22Rv1 (cell line): ENCODE measurements at regions not wholly inside any gene's neighbourhood (a gene's known extent, or its start where the extent isn't known, plus 50 kb on each side); places are given as distances from the start of the nearest gene placed in this dataset.

ENCODE experiments used
- ZFX ChIP-seq: fragments of 450-650 bp; IDR thresholded peaks from 2 replicates; pipeline ENCODE4 v1.6.1; 2017; ENCODE audit warnings: antibody characterized with exemption, borderline replicate concordance
- TF ChIP-seq, protein P1 (sequence below): fragments of 450-650 bp; IDR thresholded peaks from 2 replicates; pipeline ENCODE4 v1.5.1; 2017; ENCODE audit warnings: mild to moderate bottlenecking

DNA sequence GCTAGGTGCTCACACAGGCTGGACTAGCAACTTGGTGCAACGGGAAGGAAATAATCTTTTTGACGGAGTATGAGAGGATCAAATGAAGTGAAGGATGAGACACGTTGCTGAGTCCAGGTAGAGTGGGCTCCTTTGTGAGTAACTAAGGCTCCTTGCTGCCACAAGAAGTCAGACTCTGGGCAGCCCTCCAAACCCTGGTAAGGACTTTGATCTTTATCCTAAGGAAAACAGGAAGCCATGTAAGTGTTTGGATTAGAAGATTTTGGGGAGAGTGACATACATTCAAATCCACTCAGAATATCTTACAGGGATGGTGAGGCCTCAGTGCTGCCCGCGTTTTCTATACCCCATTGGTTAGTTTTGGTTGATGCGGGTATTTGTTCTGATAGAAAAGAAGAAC lies 155.9 kb upstream of the RAG2 start:
- TF ChIP-seq, protein P1, sequence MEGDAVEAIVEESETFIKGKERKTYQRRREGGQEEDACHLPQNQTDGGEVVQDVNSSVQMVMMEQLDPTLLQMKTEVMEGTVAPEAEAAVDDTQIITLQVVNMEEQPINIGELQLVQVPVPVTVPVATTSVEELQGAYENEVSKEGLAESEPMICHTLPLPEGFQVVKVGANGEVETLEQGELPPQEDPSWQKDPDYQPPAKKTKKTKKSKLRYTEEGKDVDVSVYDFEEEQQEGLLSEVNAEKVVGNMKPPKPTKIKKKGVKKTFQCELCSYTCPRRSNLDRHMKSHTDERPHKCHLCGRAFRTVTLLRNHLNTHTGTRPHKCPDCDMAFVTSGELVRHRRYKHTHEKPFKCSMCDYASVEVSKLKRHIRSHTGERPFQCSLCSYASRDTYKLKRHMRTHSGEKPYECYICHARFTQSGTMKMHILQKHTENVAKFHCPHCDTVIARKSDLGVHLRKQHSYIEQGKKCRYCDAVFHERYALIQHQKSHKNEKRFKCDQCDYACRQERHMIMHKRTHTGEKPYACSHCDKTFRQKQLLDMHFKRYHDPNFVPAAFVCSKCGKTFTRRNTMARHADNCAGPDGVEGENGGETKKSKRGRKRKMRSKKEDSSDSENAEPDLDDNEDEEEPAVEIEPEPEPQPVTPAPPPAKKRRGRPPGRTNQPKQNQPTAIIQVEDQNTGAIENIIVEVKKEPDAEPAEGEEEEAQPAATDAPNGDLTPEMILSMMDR, result no peak
- no peak for TF ChIP-seq ZFX
